Neural progenitor cell (in vitro differentiated cells): ENCODE measurements at regions not wholly inside any gene's neighbourhood (a gene's known extent, or its start where the extent isn't known, plus 50 kb on each side); places are given as distances from the start of the nearest gene placed in this dataset.

ENCODE experiments used
- DNase-seq: peaks from one replicate; pipeline ENCODE4 v3.0.0-alpha.2; 2016; ENCODE audit warnings: low spot score
- H2AFZ ChIP-seq: fragments of 200-600 bp; sonication (generic); replicated peaks from 2 replicates; pipeline ENCODE4 v1.6.1; 2016; ENCODE audit warnings: antibody characterized with exemption
- H3F3A ChIP-seq: fragments of 200-600 bp; sonication (generic); 2 replicates; pipeline ENCODE4 v1.6.1; 2016; ENCODE audit warnings: antibody characterized with exemption, low read depth
- H3K27ac ChIP-seq: fragments of 200-600 bp; sonication (generic); 2 replicates; pipeline ENCODE4 v1.5.1; 2016; ENCODE audit warnings: mild to moderate bottlenecking
- H3K27me3 ChIP-seq: fragments of 200-600 bp; sonication (generic); 2 replicates; pipeline ENCODE4 v1.6.1; 2016; ENCODE audit warnings: mild to moderate bottlenecking, moderate library complexity
- H3K36me3 ChIP-seq: fragments of 200-600 bp; sonication (generic); 2 replicates; pipeline ENCODE4 v1.5.1; 2016
- H3K4me1 ChIP-seq: fragments of 200-600 bp; sonication (generic); 2 replicates; pipeline ENCODE4 v1.6.1; 2016; ENCODE audit warnings: mixed run types
- H3K4me2 ChIP-seq: fragments of 200-600 bp; sonication (generic); 2 replicates; pipeline ENCODE4 v1.6.1; 2016
- H3K4me3 ChIP-seq: fragments of 200-600 bp; sonication (generic); 2 replicates; pipeline ENCODE4 v1.5.1; 2016
- H3K79me2 ChIP-seq: fragments of 200-600 bp; sonication (generic); 2 replicates; pipeline ENCODE4 v1.6.1; 2016; ENCODE audit warnings: low read depth
- H3K9ac ChIP-seq: fragments of 200-600 bp; sonication (generic); 2 replicates; pipeline ENCODE4 v1.6.1; 2016
- H3K9me3 ChIP-seq: fragments of 200-600 bp; sonication (generic); 2 replicates; pipeline ENCODE4 v1.5.1; 2016; ENCODE audit warnings: low read depth
- H4K20me1 ChIP-seq: fragments of 200-600 bp; sonication (generic); 2 replicates; pipeline ENCODE4 v1.6.1; 2016; ENCODE audit warnings: low read depth
- H3K27ac Mint-ChIP-seq: 3 replicates; pipeline ENCODE4 v1.8.0; 2021; ENCODE audit warnings: mixed read lengths
- H3K27me3 Mint-ChIP-seq: 2 replicates; pipeline ENCODE4 v1.8.0; 2022; ENCODE audit warnings: low read depth, mild to moderate bottlenecking, inconsistent platforms, moderate library complexity, mixed read lengths; ENCODE audit not compliant: insufficient read depth
- H3K36me3 Mint-ChIP-seq: 3 replicates; pipeline ENCODE4 v1.8.0; 2021; ENCODE audit warnings: mixed read lengths
- H3K4me1 Mint-ChIP-seq: 3 replicates; pipeline ENCODE4 v1.8.0; 2021; ENCODE audit warnings: mixed read lengths
- H3K4me3 Mint-ChIP-seq: 3 replicates; pipeline ENCODE4 v1.8.0; 2021; ENCODE audit warnings: mild to moderate bottlenecking, moderate library complexity, mixed read lengths
- H3K9me3 Mint-ChIP-seq: 3 replicates; pipeline ENCODE4 v1.8.0; 2020; ENCODE audit warnings: mixed read lengths
- CTCF ChIP-seq: fragments of 200-600 bp; sonication (generic); IDR thresholded peaks from 2 replicates; pipeline ENCODE4 v1.5.1; 2017; ENCODE audit warnings: antibody characterized with exemption, mild to moderate bottlenecking
- EZH2 ChIP-seq: fragments of 200-600 bp; sonication (generic); IDR thresholded peaks from 2 replicates; pipeline ENCODE4 v1.6.1; 2017; ENCODE audit warnings: antibody characterized with exemption, mild to moderate bottlenecking, moderate library complexity
- EZH2phosphoT487 ChIP-seq: fragments of 200-600 bp; sonication (generic); IDR thresholded peaks from 2 replicates; pipeline ENCODE4 v1.6.1; 2017; ENCODE audit warnings: antibody characterized with exemption

GRCh38 chr4:28082686-28083390, 1222.2 kb downstream of the STIM2 start:
- Histone ChIP-seq H3K9me3 (no peaks in the 10 kb centered on the region), H3K27ac (no peak overlapping the region), H3K4me1 (peaks cover 6% of the 10 kb centered on the region), H3K9ac (no peak overlapping the region), H3K4me3 (no peak overlapping the region), H3K4me2 (no peak overlapping the region), H2AFZ (no peak overlapping the region), H3K36me3 (no peaks in the 10 kb centered on the region), H3F3A (no peaks in the 10 kb centered on the region), H4K20me1 (no peaks in the 10 kb centered on the region), H3K27me3 (no peaks in the 10 kb centered on the region), H3K79me2 (no peaks in the 10 kb centered on the region)
- TF ChIP-seq EZH2 (no peak), EZH2phosphoT487 (no peak), CTCF (no peak)
- DNase-seq = no peak
- Mint-ChIP-seq H3K27ac (no peak overlapping the region), H3K27me3 (no peaks in the 10 kb centered on the region), H3K4me1 (no peaks in the 10 kb centered on the region), H3K9me3 (peaks cover 33% of the 10 kb centered on the region), H3K4me3 (no peak overlapping the region), H3K36me3 (no peaks in the 10 kb centered on the region)

GRCh38 chr4:28092610-28093009, 1232.0 kb downstream of the STIM2 start:
- Mint-ChIP-seq H3K9me3 (no peaks in the 10 kb centered on the region), H3K27me3 (no peaks in the 10 kb centered on the region), H3K27ac (no peak overlapping the region), H3K4me3 (no peak overlapping the region), H3K36me3 (no peaks in the 10 kb centered on the region), H3K4me1 (no peaks in the 10 kb centered on the region)
- Histone ChIP-seq H3K79me2 (no peaks in the 10 kb centered on the region), H4K20me1 (no peaks in the 10 kb centered on the region), H3K4me3 (no peak overlapping the region), H3K9ac (no peak overlapping the region), H3K27me3 (no peaks in the 10 kb centered on the region), H2AFZ (no peak overlapping the region), H3K9me3 (no peaks in the 10 kb centered on the region), H3K27ac (no peak overlapping the region), H3K36me3 (no peaks in the 10 kb centered on the region), H3K4me1 (no peaks in the 10 kb centered on the region), H3K4me2 (no peak overlapping the region), H3F3A (no peaks in the 10 kb centered on the region)
- DNase-seq = no peak
- no peak for TF ChIP-seq EZH2phosphoT487
- TF ChIP-seq CTCF = no peak

- Mint-ChIP-seq H3K36me3 (no peaks in the 10 kb centered on the region), H3K27ac (no peak overlapping the region), H3K4me3 (no peak overlapping the region), H3K27me3 (no peaks in the 10 kb centered on the region), H3K4me1 (no peaks in the 10 kb centered on the region), H3K9me3 (no peaks in the 10 kb centered on the region)
- Histone ChIP-seq H2AFZ (no peak overlapping the region), H4K20me1 (no peaks in the 10 kb centered on the region), H3K9me3 (no peaks in the 10 kb centered on the region), H3F3A (no peaks in the 10 kb centered on the region), H3K79me2 (no peaks in the 10 kb centered on the region), H3K4me2 (no peak overlapping the region), H3K4me3 (no peak overlapping the region), H3K27ac (no peak overlapping the region), H3K27me3 (no peaks in the 10 kb centered on the region), H3K4me1 (no peaks in the 10 kb centered on the region), H3K9ac (no peak overlapping the region), H3K36me3 (no peaks in the 10 kb centered on the region)
- DNase-seq = no peak
- TF ChIP-seq EZH2phosphoT487 (no peak), CTCF (no peak), EZH2 (no peak)
Observed at GRCh38 chr4:28093071-28093470, 1232.4 kb downstream of the STIM2 start.
